CD4-positive, alpha-beta T cell treated with Interleukin-15 for 1 hour (primary cell): ENCODE measurements at regions not wholly inside any gene's neighbourhood (a gene's known extent, or its start where the extent isn't known, plus 50 kb on each side); places are given as distances from the start of the nearest gene placed in this dataset.

ENCODE experiments used
- DNase-seq: peaks from one replicate; pipeline ENCODE4 v3.0.0-alpha.2; 2020

- no peak for DNase-seq
These were observed 231.0 kb upstream of the MVB12B start for GRCh38 chr9:126095546-126096190.

- DNase-seq, result no peak
These were observed 230.3 kb upstream of the MVB12B start for GRCh38 chr9:126096340-126096739.

GRCh38 chr9:126097679-126098078, 228.9 kb upstream of the MVB12B start:
- DNase-seq, result no peak

DNA sequence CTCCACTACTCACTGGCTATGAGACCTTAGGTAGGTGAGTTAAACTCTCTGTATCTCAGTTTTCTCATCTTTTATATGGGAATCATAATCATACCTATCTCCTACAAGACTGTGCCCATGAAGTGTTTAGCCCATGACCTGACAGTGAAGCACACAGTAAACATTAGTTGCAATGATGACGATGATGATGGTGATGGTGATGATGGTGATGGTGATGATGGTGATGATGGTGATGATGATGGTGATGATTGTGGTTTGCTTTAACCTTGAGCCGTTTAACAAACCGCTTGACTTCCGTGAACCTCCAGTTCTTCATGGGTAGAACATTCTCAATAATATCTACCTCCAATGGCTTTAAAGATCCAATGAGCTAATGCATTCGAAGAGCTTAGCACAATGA, 220.2 kb upstream of the MVB12B start:
- DNase-seq, result no peak

DNA sequence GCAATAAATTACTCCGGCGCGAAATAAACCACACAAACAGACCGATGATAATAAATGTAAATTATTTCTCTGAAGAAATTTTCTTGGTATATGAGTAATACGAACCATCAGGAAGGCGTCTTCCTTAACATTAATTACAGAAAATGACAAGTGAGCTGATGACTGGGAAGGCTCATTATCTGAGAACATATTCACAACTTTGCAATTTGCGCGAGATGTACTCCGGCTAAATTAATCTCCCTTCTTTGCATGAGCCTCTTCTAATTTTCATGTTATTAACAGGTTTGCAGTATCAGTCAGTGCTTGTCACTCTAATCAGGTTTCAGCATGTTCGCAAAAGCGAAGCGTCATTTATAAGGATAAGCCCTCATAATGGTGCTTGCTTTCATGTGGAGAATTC, 218.9 kb upstream of the MVB12B start:
- no peak for DNase-seq

- DNase-seq, result no peak
These were observed 218.4 kb upstream of the MVB12B start for GRCh38 chr9:126108240-126108639.

- DNase-seq, result no peak
These were observed 217.1 kb upstream of the MVB12B start for GRCh38 chr9:126109575-126109974.

DNA sequence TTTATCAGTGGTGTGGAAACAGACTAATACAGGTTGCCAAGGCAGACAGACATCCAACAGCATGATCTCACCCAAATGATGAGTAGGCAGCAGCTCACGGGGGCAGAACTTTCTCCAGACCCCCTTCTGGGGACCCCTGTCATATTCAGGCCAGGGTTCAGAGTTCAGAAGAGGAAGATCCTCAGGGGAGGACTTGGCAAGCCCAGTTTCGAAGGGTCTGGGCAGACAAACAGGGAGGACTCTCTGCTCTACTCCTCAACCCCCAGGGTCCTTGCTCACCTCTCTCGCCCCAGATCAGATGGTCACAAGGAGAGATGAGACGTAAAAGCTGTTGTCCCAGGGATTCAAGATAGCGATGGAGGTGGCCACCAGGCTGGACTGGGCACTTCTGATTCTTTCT, 215.1 kb upstream of the MVB12B start:
- DNase-seq, result no peak

GRCh38 chr9:126112135-126112720, 214.4 kb upstream of the MVB12B start:
- no peak for DNase-seq

DNA sequence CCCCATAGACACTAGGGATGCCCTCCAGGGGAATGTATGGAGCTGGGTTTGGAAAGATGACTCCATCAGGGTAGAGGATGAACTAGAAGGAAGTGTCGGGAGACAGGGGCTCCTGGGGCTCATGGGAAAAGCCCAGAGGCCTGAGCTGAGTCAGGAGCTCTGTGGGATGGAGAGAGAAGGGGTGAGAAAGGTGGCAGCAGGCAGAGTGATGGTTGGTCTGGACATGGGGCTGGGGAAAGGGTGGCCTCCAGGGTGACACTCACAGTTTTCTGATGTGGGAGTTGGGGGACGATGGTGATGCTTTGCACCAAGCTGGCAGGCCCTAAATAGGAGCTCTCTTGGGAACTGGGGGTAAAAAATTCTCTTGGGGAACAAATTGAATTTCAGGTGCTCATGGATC, 213.5 kb upstream of the MVB12B start:
- DNase-seq, result no peak

GRCh38 chr9:126113756-126114408, 212.7 kb upstream of the MVB12B start:
- peak; percentile 2 for DNase-seq

- no peak for DNase-seq
These were observed 212.2 kb upstream of the MVB12B start for GRCh38 chr9:126114409-126114760.

DNA sequence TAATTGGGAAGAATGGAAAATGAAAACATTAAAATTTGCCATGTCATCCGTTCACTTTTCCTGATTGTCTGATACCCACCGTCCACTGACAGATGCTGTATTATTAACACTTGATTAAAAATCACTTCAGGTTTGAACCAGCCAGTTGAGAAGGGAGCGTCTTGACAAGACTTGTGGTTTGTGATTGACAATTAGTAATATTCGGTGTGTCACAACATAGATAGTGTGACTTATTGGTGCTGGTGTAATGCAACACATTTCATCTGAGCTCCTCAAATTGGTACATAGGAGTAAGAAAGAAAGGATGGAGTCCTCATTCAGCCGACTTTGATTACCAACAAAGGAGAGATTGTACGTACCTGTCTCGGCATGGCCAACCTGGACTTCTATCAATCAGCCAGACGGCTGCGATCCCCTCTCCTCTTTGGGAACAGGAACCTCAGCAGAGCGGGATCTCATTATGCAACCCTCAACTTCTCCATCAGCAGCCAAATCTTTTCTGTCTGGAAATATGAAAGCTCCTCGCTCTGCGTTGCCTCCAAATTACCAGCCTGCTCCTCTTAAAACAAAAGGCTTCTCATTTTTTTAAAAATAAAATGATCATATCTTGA, 211.7 kb upstream of the MVB12B start:
- no peak for DNase-seq

GRCh38 chr9:126116351-126117157, 210.1 kb upstream of the MVB12B start:
- peak; percentile 7 for DNase-seq

- DNase-seq, result no peak
These were observed 209.5 kb upstream of the MVB12B start for GRCh38 chr9:126117158-126117425.

DNA sequence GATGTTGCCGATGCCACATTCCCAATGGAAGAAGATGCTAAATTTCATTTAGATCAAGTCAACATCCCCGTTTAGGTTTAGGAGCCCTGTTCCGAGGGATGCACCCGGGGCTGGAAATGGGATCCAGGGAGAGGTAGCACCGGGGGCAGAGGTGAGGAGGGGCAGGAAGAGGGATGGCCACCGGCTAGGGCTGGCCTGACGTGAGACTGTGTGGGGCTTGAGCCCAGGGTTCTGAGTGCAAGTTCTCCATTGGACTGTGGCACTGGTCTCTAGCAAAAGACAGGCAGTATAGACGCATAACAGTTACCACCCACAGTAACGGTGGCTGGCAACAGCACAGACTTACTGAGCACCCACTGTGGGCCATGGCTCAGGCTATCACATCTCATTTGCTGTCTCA, 209.0 kb upstream of the MVB12B start:
- no peak for DNase-seq

DNA sequence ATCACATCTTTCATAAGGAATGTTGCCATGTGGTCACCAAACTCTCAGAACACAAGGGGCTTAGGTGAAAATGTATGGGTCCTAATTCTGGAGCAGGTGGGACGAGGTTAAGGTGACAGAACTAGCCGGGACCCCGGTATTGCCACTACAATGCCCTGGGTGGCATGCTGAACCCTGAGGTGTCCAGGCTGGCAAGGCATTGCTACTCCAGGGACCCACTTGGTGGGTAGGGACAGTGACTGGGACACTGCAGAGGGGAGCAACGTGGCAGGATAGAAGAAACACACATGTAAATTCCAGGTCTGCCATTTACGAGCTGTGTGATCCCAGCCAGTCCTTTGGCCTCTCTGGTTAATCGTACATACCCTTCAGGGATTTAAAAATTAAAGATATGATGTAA, 206.9 kb upstream of the MVB12B start:
- DNase-seq, result no peak

GRCh38 chr9:126122901-126123616, 203.6 kb upstream of the MVB12B start:
- no peak for DNase-seq

DNA sequence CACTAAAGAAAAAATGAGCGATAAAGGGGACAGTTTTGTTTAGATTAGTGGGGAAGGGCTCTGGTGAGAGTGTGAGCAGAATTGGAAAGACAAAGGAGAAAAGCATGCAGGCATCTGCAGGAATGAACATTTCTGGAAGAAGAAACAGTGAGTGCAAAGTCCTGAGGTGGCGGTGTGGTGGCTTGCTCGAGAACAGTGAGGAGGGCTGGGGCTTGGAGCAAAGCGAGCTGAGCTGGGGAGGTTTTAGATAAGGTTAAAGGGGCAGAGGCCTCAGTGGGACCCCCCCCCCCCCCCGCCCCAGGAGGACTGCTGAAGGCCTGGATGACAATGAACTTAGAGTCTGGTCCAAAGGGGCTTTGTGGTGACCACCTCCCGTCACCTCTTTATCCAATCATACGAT, 202.7 kb upstream of the MVB12B start:
- no peak for DNase-seq

GRCh38 chr9:126125177-126125576, 201.5 kb upstream of the MVB12B start:
- no peak for DNase-seq

DNA sequence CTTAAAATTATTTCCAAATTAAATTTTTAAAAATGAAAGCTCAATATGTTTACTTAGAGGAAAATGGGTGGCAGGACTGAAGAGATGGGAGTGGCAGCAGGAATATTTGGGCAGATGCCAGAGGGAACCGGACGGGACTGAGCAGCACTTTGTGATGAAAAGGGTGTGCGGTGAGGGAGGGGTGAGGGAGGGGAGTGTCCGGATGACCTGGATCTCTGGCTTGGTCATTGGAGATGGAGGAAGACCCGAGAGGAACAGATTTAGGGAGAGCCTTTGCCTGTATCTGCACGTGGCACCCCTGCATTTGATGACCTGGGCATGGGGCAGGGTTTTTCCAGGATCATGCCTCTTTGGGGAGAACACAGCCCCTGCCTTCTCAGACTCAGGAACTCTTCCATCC, 201.1 kb upstream of the MVB12B start:
- no peak for DNase-seq

DNA sequence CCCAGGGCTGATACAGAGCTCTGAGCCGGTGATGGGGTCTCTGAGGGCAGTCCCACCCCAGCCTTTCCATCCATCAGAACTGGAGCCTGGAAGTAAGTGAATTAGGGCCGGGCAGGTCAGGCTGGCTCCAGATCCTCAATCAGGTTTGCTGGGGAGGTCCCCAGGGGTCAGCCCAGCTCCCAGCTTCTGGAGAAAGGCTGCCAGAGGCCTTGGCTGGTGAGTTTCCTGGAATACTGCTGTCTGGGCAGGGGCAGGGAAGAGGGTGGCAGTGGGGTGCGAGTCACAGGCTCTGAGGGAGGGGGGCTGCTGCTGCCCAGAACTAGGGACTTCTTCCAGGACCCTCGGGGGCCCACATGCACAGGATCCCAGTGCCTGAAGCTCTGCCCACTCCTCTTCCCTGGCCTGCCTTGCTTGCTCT, 200.6 kb upstream of the MVB12B start:
- no peak for DNase-seq

- DNase-seq, result no peak
These were observed 199.8 kb upstream of the MVB12B start for GRCh38 chr9:126126807-126127206.
